ENCODE measurements at regions not wholly inside any gene's neighbourhood (a gene's known extent, or its start where the extent isn't known, plus 50 kb on each side); places are given as distances from the start of the nearest gene placed in this dataset.

GRCh38 chr11:122062763-122063162 lies 53.3 kb downstream of the BLID start:
- H3K36me3 ChIP-seq (ENCODE audit: control insufficient read depth, insufficient read depth, low read length) = no peaks in the 10 kb centered on the region
- H3K4me1 ChIP-seq (ENCODE audit: control insufficient read depth, insufficient read depth, low read length) = no peaks in the 10 kb centered on the region
- WGBS (ENCODE audit: insufficient coverage, low lambda C conversion rate) = 50% methylated on average over 1 of the region's 4 CpGs
- H3K4me3 ChIP-seq (ENCODE audit: low read length) = no peak overlapping the region
- no peak for DNase-seq
- no peaks in the 10 kb centered on the region for H3K9me3 ChIP-seq (ENCODE audit: control insufficient read depth, low read depth, low read length)
- H3K27ac ChIP-seq (ENCODE audit: low read length) = no peak overlapping the region
- H3K27me3 ChIP-seq (ENCODE audit: control insufficient read depth, insufficient read depth, low read length) = no peaks in the 10 kb centered on the region

GRCh38 chr11:122059565-122059964 lies 56.5 kb downstream of the BLID start:
- DNase-seq = no peak
- H3K27ac ChIP-seq (ENCODE audit: low read length) = no peak overlapping the region
- H3K9me3 ChIP-seq (ENCODE audit: control insufficient read depth, low read depth, low read length) = no peaks in the 10 kb centered on the region
- H3K36me3 ChIP-seq (ENCODE audit: control insufficient read depth, insufficient read depth, low read length) = no peaks in the 10 kb centered on the region
- no peaks in the 10 kb centered on the region for H3K27me3 ChIP-seq (ENCODE audit: control insufficient read depth, insufficient read depth, low read length)
- no peak overlapping the region for H3K4me3 ChIP-seq (ENCODE audit: low read length)
- no peaks in the 10 kb centered on the region for H3K4me1 ChIP-seq (ENCODE audit: control insufficient read depth, insufficient read depth, low read length)

DNA sequence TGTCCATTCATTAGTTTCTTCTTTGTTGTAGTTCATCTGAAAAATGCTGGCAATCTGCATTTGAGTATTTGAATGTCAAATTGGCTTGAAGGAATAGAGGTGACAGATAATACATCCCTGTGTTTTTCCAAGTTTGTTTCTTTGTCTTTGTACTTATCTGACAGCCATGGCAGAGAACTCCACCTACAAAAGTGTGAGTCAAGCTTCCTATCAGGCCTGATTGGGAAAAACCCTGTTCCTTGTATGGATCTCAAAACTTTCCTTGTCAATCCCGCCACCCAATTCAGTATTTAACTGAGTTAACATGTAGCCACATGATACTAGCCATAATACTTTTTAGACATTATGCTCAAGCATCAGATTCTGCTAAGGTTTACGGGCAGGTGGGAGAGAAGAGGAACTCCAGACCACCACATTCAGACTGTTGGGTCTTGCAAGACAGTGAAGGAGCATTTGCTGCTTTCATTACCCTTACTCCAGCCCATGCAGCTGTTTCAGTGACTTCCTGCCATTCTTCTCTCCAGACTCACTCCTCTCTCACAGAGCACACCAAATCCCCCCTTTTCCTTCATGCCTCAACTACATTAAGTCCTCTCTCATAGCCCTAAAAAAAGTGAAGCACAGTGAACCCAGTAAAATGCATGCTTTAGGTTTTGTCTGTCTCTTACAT lies 65.9 kb downstream of the BLID start:
- WGBS (ENCODE audit: insufficient coverage, low lambda C conversion rate) = no CpG with 5 or more reads among the region's 2 CpGs
- Histone ChIP-seq H3K9me3 (ENCODE audit: control insufficient read depth, low read depth, low read length) (peaks cover 10% of the 10 kb centered on the region), H3K27me3 (ENCODE audit: control insufficient read depth, insufficient read depth, low read length) (no peaks in the 10 kb centered on the region), H3K4me3 (ENCODE audit: low read length) (no peak overlapping the region), H3K4me1 (ENCODE audit: control insufficient read depth, insufficient read depth, low read length) (no peaks in the 10 kb centered on the region), H3K36me3 (ENCODE audit: control insufficient read depth, insufficient read depth, low read length) (no peaks in the 10 kb centered on the region), H3K27ac (ENCODE audit: low read length) (no peak overlapping the region)
- DNase-seq = no peak

DNA sequence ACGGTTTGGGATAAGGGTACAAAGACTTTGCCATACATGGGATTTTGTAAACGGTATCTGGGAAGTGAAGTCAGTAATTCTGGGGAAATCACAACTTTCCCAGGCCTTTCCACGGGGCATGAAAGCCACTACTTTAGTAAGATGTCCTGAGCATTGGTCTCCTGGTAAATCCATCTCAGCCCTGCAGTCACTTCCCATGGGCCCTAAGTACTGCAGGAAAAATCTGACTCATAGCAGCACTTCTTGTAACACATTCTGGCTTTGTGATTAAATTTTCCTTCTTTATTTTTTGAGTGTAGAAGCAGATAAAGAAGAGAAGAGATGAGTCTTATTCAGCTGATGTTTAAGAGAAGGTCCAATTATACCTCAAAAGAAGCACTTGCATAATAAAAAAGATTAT lies 67.6 kb downstream of the BLID start:
- Histone ChIP-seq H3K36me3 (ENCODE audit: control insufficient read depth, insufficient read depth, low read length) (no peaks in the 10 kb centered on the region), H3K4me3 (ENCODE audit: low read length) (no peak overlapping the region), H3K27me3 (ENCODE audit: control insufficient read depth, insufficient read depth, low read length) (no peaks in the 10 kb centered on the region), H3K9me3 (ENCODE audit: control insufficient read depth, low read depth, low read length) (peaks cover 10% of the 10 kb centered on the region), H3K4me1 (ENCODE audit: control insufficient read depth, insufficient read depth, low read length) (no peaks in the 10 kb centered on the region), H3K27ac (ENCODE audit: low read length) (no peak overlapping the region)
- no peak for DNase-seq
- no CpG with 5 or more reads among the region's 3 CpGs for WGBS (ENCODE audit: insufficient coverage, low lambda C conversion rate)

DNA sequence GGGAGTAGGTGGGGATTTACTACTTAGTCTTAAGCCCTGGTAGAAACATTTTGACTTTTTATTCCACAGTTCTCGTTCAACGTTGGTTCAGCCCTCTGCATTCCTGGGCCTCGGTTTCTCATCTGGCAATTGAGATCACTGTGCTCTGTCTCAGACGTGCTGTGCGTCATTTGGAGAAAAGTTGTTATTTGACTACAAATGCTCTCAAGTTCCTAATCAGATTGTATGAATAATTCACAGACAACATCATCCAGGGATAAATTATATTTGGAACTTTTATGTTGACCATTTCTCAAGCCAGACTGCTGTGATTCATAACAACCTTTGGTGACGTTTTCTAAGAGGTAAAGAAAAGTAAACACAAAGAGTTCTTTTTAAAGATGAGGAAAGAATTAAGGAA lies 69.2 kb downstream of the BLID start:
- no peak overlapping the region for H3K4me3 ChIP-seq (ENCODE audit: low read length)
- no peak overlapping the region for H3K27ac ChIP-seq (ENCODE audit: low read length)
- WGBS (ENCODE audit: insufficient coverage, low lambda C conversion rate) = 50% methylated on average over 1 of the region's 6 CpGs

DNA sequence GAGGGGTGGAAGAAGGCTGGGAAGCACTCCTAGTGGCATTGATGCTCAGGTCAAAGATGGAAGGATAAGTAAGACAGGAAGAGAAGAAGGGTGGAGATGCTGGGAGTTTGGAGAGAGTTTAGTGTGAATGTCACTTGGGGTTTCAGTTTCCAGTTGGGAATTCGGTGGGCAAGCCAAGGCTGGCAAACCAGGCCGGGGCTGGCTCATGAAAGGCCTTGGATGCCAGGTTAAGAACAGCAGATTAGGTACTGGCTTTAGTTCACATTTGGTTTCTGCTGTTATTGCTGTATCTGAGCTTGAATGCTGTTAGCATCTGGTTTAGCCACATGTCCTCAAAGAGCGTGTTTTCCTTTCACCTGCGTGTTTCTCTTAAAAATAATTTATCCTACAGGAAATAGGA lies 69.6 kb downstream of the BLID start:
- Histone ChIP-seq H3K27ac (ENCODE audit: low read length) (no peak overlapping the region), H3K27me3 (ENCODE audit: control insufficient read depth, insufficient read depth, low read length) (no peaks in the 10 kb centered on the region), H3K4me3 (ENCODE audit: low read length) (no peak overlapping the region), H3K36me3 (ENCODE audit: control insufficient read depth, insufficient read depth, low read length) (no peaks in the 10 kb centered on the region), H3K4me1 (ENCODE audit: control insufficient read depth, insufficient read depth, low read length) (no peaks in the 10 kb centered on the region), H3K9me3 (ENCODE audit: control insufficient read depth, low read depth, low read length) (no peaks in the 10 kb centered on the region)
- DNase-seq = no peak
- WGBS (ENCODE audit: insufficient coverage, low lambda C conversion rate) = no CpG with 5 or more reads among the region's 4 CpGs

More for the DNA sequence above, 69.2 kb downstream of the BLID start:
- H3K36me3 ChIP-seq (ENCODE audit: control insufficient read depth, insufficient read depth, low read length) = no peaks in the 10 kb centered on the region
- DNase-seq = no peak
- H3K9me3 ChIP-seq (ENCODE audit: control insufficient read depth, low read depth, low read length) = no peaks in the 10 kb centered on the region
- no peaks in the 10 kb centered on the region for H3K4me1 ChIP-seq (ENCODE audit: control insufficient read depth, insufficient read depth, low read length)
- H3K27me3 ChIP-seq (ENCODE audit: control insufficient read depth, insufficient read depth, low read length) = no peaks in the 10 kb centered on the region

GRCh38 chr11:122045181-122045586 lies 70.8 kb downstream of the BLID start:
- Histone ChIP-seq H3K9me3 (ENCODE audit: control insufficient read depth, low read depth, low read length) (no peaks in the 10 kb centered on the region), H3K27me3 (ENCODE audit: control insufficient read depth, insufficient read depth, low read length) (no peaks in the 10 kb centered on the region), H3K36me3 (ENCODE audit: control insufficient read depth, insufficient read depth, low read length) (no peaks in the 10 kb centered on the region), H3K27ac (ENCODE audit: low read length) (no peak overlapping the region), H3K4me1 (ENCODE audit: control insufficient read depth, insufficient read depth, low read length) (no peaks in the 10 kb centered on the region), H3K4me3 (ENCODE audit: low read length) (no peak overlapping the region)
- no CpG with 5 or more reads among the region's 3 CpGs for WGBS (ENCODE audit: insufficient coverage, low lambda C conversion rate)
- DNase-seq = no peak

- Histone ChIP-seq H3K4me1 (ENCODE audit: control insufficient read depth, insufficient read depth, low read length) (no peaks in the 10 kb centered on the region), H3K36me3 (ENCODE audit: control insufficient read depth, insufficient read depth, low read length) (no peaks in the 10 kb centered on the region), H3K27ac (ENCODE audit: low read length) (no peak overlapping the region), H3K4me3 (ENCODE audit: low read length) (no peak overlapping the region), H3K27me3 (ENCODE audit: control insufficient read depth, insufficient read depth, low read length) (no peaks in the 10 kb centered on the region), H3K9me3 (ENCODE audit: control insufficient read depth, low read depth, low read length) (no peaks in the 10 kb centered on the region)
- DNase-seq = no peak
- 100% methylated on average over 1 of the region's 4 CpGs for WGBS (ENCODE audit: insufficient coverage, low lambda C conversion rate)
These were observed 71.9 kb downstream of the BLID start for GRCh38 chr11:122044086-122044485.

DNA sequence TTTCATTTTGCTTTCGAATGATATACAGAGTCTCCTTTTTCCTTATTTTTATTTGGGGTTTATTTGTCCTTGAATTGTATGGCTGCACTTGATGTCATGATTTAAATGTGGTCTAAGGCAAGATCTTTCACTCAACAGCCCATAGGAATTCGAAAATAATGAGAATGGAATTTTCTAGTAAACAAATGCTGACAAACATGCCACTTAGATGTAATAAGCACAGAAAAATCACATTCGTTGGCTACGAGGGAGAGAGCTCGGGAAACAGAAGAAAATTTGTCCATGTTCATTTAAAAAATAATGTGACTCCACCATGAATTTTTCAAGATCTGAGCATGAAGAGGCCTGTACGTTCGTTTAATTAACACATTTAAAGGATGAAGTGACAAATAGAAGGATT lies 73.0 kb downstream of the BLID start:
- DNase-seq = no peak
- WGBS (ENCODE audit: insufficient coverage, low lambda C conversion rate) = 50% methylated on average over 4 of the region's 7 CpGs
- no peaks in the 10 kb centered on the region for H3K36me3 ChIP-seq (ENCODE audit: control insufficient read depth, insufficient read depth, low read length)

GRCh38 chr11:122040464-122040863 lies 75.6 kb downstream of the BLID start:
- Histone ChIP-seq H3K9me3 (ENCODE audit: control insufficient read depth, low read depth, low read length) (no peaks in the 10 kb centered on the region), H3K27me3 (ENCODE audit: control insufficient read depth, insufficient read depth, low read length) (no peaks in the 10 kb centered on the region), H3K27ac (ENCODE audit: low read length) (no peak overlapping the region), H3K4me1 (ENCODE audit: control insufficient read depth, insufficient read depth, low read length) (no peaks in the 10 kb centered on the region), H3K36me3 (ENCODE audit: control insufficient read depth, insufficient read depth, low read length) (no peaks in the 10 kb centered on the region), H3K4me3 (ENCODE audit: low read length) (no peak overlapping the region)
- DNase-seq = no peak
- WGBS (ENCODE audit: insufficient coverage, low lambda C conversion rate) = 34% methylated on average over 3 of the region's 6 CpGs

More for the DNA sequence above, 73.0 kb downstream of the BLID start:
- Histone ChIP-seq H3K27ac (ENCODE audit: low read length) (no peak overlapping the region), H3K9me3 (ENCODE audit: control insufficient read depth, low read depth, low read length) (no peaks in the 10 kb centered on the region), H3K4me3 (ENCODE audit: low read length) (no peak overlapping the region), H3K4me1 (ENCODE audit: control insufficient read depth, insufficient read depth, low read length) (no peaks in the 10 kb centered on the region), H3K27me3 (ENCODE audit: control insufficient read depth, insufficient read depth, low read length) (no peaks in the 10 kb centered on the region)

- Histone ChIP-seq H3K9me3 (ENCODE audit: control insufficient read depth, low read depth, low read length) (no peaks in the 10 kb centered on the region), H3K27me3 (ENCODE audit: control insufficient read depth, insufficient read depth, low read length) (no peaks in the 10 kb centered on the region), H3K4me1 (ENCODE audit: control insufficient read depth, insufficient read depth, low read length) (no peaks in the 10 kb centered on the region), H3K36me3 (ENCODE audit: control insufficient read depth, insufficient read depth, low read length) (no peaks in the 10 kb centered on the region), H3K27ac (ENCODE audit: low read length) (no peak overlapping the region), H3K4me3 (ENCODE audit: low read length) (no peak overlapping the region)
- WGBS (ENCODE audit: insufficient coverage, low lambda C conversion rate) = 67% methylated on average over 1 of the region's 2 CpGs
- DNase-seq = no peak
These were observed 77.5 kb downstream of the BLID start for GRCh38 chr11:122038543-122038942.
